ENCODE measurements at regions not wholly inside any gene's neighbourhood (a gene's known extent, or its start where the extent isn't known, plus 50 kb on each side); places are given as distances from the start of the nearest gene placed in this dataset.

GRCh38 chr9:13975611-13976290 lies 338.2 kb downstream of the NFIB start:
- no peak for DNase-seq (ENCODE audit: low read depth)
- TF ChIP-seq CTCF (conservative IDR thresholded peaks at IDR 0.05; ENCODE audit: low read depth, low read length): no peak
- H3K4me3 ChIP-seq (ENCODE audit: low read depth, low read length): no peak overlapping the region

DNA sequence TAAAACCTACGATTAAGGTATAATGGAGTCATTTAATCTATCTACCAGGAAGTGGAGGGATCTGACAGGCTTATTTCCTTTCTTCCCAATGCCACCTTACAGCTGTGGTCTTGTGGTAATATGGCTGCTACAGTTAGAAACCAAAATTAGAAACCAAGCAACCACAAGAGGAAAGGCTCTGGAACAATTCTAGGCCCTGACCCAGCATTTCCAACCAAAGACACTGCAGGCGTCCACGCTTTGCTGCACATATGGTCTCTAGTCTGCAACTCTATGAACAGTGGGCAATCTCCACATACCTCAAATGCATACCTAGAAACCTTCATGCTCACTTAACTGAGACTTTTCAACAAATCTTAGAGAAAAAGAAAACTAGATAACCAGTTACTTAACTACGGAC lies 339.1 kb downstream of the NFIB start:
- TF ChIP-seq CTCF (conservative IDR thresholded peaks at IDR 0.05; ENCODE audit: low read depth, low read length): no peak
- no peak overlapping the region for H3K4me3 ChIP-seq (ENCODE audit: low read depth, low read length)
- no peak for DNase-seq (ENCODE audit: low read depth)

GRCh38 chr9:13971966-13972655 lies 341.8 kb downstream of the NFIB start:
- DNase-seq (ENCODE audit: low read depth): no peak
- no peak overlapping the region for H3K4me3 ChIP-seq (ENCODE audit: low read depth, low read length)
- TF ChIP-seq CTCF (conservative IDR thresholded peaks at IDR 0.05; ENCODE audit: low read depth, low read length): no peak

- no peak for DNase-seq (ENCODE audit: low read depth)
Observed at GRCh38 chr9:13971415-13971814, 342.5 kb downstream of the NFIB start.

GRCh38 chr9:13970426-13970825 lies 343.5 kb downstream of the NFIB start:
- TF ChIP-seq CTCF (conservative IDR thresholded peaks at IDR 0.05; ENCODE audit: low read depth, low read length): no peak
- DNase-seq (ENCODE audit: low read depth): no peak
- H3K4me3 ChIP-seq (ENCODE audit: low read depth, low read length): no peak overlapping the region

More at GRCh38 chr9:13971415-13971814, 342.5 kb downstream of the NFIB start:
- H3K4me3 ChIP-seq (ENCODE audit: low read depth, low read length): no peak overlapping the region
- TF ChIP-seq CTCF (conservative IDR thresholded peaks at IDR 0.05; ENCODE audit: low read depth, low read length): no peak

DNA sequence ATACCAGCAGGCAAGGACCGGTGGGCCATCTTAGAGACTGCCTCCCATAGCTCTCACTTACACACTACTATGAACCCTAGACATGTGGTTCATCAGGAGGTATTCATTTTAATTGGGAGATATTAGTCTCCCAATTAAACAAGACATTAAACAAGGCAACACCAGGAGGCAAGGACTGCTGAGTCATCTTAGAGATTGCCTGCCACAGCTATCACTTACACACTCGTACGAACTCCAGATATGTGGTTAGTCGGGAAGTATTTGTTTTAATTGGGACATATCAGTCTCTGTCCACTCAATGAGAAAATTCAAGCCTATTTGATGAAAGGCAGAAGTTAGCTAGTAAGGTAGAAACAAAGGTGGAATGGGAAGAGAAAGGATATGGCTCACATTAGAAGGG lies 343.9 kb downstream of the NFIB start:
- TF ChIP-seq CTCF (conservative IDR thresholded peaks at IDR 0.05; ENCODE audit: low read depth, low read length): no peak
- DNase-seq (ENCODE audit: low read depth): peak; percentile 39
- H3K4me3 ChIP-seq (ENCODE audit: low read depth, low read length): no peak overlapping the region

DNA sequence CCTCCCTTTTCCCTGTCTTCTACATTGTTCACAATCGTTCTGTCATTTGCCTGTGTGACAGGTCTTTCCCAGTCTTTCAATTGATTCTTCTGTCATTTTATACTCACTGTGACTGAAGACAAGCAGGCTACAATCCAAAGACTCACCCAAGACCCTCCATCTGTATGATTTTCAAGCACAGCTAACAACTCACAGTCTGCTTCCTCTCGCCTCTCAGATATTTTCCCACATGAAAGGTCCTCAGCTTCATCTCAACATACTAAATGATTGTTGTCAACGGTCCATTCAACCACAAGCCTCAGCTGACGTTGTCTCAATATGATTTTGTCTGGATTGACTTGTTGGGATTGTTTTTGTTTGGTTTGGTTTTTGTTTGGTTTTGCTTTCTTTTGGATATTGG lies 346.5 kb downstream of the NFIB start:
- H3K4me3 ChIP-seq (ENCODE audit: low read depth, low read length): no peak overlapping the region
- TF ChIP-seq CTCF (conservative IDR thresholded peaks at IDR 0.05; ENCODE audit: low read depth, low read length): no peak
- DNase-seq (ENCODE audit: low read depth): no peak

Measured in choroid plexus epithelial cell (primary cell).